ENCODE measurements at regions not wholly inside any gene's neighbourhood (a gene's known extent, or its start where the extent isn't known, plus 50 kb on each side); places are given as distances from the start of the nearest gene placed in this dataset.

DNA sequence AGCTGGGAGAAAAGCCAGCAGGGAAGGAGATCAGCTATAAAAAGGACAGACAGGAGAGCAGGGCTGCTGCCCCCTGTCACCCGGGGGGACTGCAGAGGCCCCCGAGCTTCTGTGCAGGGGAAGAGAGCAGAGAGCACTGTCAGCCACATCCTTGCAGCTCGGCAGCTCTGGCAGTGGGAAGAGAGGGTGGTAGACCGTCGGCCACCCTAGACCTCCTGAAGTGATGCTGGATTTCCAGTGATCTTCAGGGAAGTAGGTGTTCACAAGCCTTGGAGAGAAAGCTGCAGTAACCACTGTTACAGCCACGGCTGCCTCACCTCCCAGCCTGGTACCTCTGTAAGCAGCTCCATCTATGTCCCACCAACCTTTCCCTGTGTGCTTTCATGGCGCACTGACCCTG is 134.9 kb downstream of the TFCP2L1 start:
- TF ChIP-seq, protein P1, sequence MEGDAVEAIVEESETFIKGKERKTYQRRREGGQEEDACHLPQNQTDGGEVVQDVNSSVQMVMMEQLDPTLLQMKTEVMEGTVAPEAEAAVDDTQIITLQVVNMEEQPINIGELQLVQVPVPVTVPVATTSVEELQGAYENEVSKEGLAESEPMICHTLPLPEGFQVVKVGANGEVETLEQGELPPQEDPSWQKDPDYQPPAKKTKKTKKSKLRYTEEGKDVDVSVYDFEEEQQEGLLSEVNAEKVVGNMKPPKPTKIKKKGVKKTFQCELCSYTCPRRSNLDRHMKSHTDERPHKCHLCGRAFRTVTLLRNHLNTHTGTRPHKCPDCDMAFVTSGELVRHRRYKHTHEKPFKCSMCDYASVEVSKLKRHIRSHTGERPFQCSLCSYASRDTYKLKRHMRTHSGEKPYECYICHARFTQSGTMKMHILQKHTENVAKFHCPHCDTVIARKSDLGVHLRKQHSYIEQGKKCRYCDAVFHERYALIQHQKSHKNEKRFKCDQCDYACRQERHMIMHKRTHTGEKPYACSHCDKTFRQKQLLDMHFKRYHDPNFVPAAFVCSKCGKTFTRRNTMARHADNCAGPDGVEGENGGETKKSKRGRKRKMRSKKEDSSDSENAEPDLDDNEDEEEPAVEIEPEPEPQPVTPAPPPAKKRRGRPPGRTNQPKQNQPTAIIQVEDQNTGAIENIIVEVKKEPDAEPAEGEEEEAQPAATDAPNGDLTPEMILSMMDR (IDR thresholded peaks at IDR 0.05), result no peak
- DNase-seq (no peak), ATAC-seq (ENCODE audit: low read depth) (no peak)
- Mint-ChIP-seq H3K9me3 (peaks cover 3% of the 10 kb centered on the region), H3K36me3 (ENCODE audit: low read depth) (no peaks in the 10 kb centered on the region), H3K27ac (no peak overlapping the region), H3K4me3 (no peak overlapping the region), H3K4me1 (no peaks in the 10 kb centered on the region), H3K27me3 (no peaks in the 10 kb centered on the region)
- ChIA-PET CTCF (no interaction called here), POLR2A (no interaction called here)
- intact Hi-C loops (cut with micrococcal nuclease), result no loop called here

DNA sequence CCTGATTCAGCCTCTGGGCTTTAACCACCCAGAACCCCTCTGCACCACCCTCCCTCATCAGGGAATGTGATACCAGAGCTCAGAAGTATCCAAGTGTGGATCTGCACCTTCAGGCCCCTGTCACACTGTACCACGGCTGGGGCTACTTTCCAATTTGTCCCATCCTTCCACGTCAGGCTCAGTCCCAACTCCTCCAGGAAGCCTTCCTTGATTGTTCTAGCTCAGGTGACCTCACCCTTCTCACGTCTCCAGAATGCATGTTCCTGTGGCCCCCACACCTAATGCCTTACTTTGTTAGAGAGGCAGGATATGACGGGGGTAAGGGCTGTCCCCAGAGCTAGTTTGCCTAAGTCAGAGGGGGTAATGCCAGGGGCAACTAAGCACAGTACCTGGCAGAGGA is 134.3 kb downstream of the TFCP2L1 start:
- H3K9me3 Mint-ChIP-seq, result peaks cover 1% of the 10 kb centered on the region
- ChIA-PET POLR2A (no interaction called here), CTCF (no interaction called here)
- no peak for ATAC-seq (ENCODE audit: low read depth)
- intact Hi-C loops (cut with micrococcal nuclease), result no loop called here
- no peak overlapping the region for H3K27ac Mint-ChIP-seq
- no peaks in the 10 kb centered on the region for H3K36me3 Mint-ChIP-seq (ENCODE audit: low read depth)
- TF ChIP-seq, protein P1 (IDR thresholded peaks at IDR 0.05), result no peak
- H3K4me3 Mint-ChIP-seq, result no peak overlapping the region
- no peaks in the 10 kb centered on the region for H3K27me3 Mint-ChIP-seq
- DNase-seq, result no peak
- H3K4me1 Mint-ChIP-seq, result no peaks in the 10 kb centered on the region

DNA sequence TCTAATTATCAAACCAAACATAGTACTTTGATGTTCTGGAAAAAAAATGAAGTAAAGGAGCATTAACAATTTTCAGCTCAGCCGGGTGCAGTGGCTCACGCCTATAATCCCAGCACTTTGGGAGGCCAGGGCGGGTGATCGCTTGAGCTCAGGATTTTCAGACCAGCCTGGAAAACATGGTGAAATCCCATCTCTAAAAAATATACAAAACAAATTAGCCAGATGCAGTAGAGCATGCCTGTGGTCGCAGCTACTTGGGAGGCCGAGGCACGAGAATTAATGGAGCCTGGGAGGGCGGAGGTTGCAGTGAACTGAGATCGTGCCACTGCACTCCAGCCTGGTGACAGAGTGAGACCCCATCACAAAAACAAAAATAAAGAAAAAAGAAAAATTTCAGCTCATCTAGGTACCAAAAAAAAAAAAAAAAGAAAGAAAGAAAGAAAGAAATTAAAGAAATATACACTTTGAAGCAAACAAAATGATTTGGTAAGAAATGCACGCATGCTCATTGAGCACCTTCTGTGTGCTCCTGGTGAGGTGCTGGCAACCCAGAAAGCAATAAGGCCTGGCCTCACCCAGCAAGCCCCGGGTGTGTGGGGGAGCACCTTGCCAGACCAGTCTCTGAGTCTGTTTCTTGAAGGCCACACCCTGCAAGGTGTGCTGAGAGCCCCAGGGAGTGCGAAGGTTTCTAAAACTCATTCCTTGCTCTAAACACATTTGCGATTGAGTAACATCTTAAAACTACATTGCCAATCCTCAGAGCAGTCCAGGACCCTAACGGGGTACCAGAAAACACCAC is 133.5 kb downstream of the TFCP2L1 start:
- intact Hi-C loops (cut with micrococcal nuclease), result no loop called here
- DNase-seq, result no peak
- POLR2A ChIA-PET, result no interaction called here
- CTCF ChIA-PET, result no interaction called here
- H3K27me3 Mint-ChIP-seq, result no peaks in the 10 kb centered on the region
- ATAC-seq (ENCODE audit: low read depth), result no peak
- TF ChIP-seq, protein P1 (IDR thresholded peaks at IDR 0.05), result no peak
- no peak overlapping the region for H3K27ac Mint-ChIP-seq
- no peaks in the 10 kb centered on the region for H3K4me1 Mint-ChIP-seq
- no peaks in the 10 kb centered on the region for H3K36me3 Mint-ChIP-seq (ENCODE audit: low read depth)
- H3K9me3 Mint-ChIP-seq, result peaks cover 1% of the 10 kb centered on the region
- H3K4me3 Mint-ChIP-seq, result no peak overlapping the region

DNA sequence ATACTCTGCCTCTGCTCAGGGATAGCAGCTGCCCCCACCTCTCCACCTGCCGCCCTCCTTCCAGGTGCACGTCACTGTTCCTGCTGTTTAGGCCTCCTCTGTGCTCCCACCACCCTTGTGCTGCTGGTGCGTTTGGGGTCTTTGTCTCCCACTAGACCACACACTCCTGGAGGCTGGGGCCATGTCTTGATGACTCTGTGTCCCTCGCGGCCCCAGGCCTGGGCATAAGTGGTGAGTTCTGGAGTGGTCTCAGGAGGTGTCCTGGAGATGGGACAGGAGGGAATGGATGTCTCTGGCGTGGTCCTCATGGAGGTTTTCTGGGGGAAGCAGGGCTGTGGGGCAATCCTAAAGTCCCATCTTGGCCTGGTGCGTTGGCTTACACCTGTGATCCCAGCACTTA is 132.1 kb downstream of the TFCP2L1 start:
- H3K36me3 Mint-ChIP-seq (ENCODE audit: low read depth), result no peaks in the 10 kb centered on the region
- no peak overlapping the region for H3K4me3 Mint-ChIP-seq
- DNase-seq, result no peak
- no peak overlapping the region for H3K27ac Mint-ChIP-seq
- H3K4me1 Mint-ChIP-seq, result no peaks in the 10 kb centered on the region
- CTCF ChIA-PET, result no interaction called here
- no peaks in the 10 kb centered on the region for H3K27me3 Mint-ChIP-seq
- TF ChIP-seq, protein P1 (IDR thresholded peaks at IDR 0.05), result no peak
- intact Hi-C loops (cut with micrococcal nuclease), result no loop called here
- H3K9me3 Mint-ChIP-seq, result peaks cover 10% of the 10 kb centered on the region
- POLR2A ChIA-PET, result no interaction called here
- no peak for ATAC-seq (ENCODE audit: low read depth)

DNA sequence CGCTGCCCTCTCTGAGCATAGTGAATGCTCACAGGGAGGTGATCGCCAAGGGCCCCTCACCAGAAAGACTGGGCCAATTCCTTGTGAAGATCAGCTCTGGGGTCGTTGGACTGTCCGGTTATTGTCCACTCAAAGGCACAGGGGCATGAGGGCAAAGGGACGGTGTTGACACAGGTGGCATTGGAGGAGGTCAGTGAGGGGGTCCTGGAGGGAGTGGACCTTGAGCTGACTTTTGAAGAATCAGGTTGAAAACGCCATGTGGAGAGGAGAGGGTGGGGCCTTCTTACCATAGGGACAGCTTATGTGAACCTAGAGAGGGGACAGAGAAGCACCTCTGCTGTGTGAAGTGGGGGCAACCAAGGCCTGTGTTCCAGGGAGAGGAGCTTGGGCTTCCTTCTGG is 131.5 kb downstream of the TFCP2L1 start:
- Mint-ChIP-seq H3K36me3 (ENCODE audit: low read depth) (no peaks in the 10 kb centered on the region), H3K4me3 (no peak overlapping the region), H3K9me3 (peaks cover 15% of the 10 kb centered on the region), H3K27ac (no peak overlapping the region), H3K27me3 (no peaks in the 10 kb centered on the region), H3K4me1 (no peaks in the 10 kb centered on the region)
- DNase-seq, result no peak
- intact Hi-C loops (cut with micrococcal nuclease), result no loop called here
- ChIA-PET CTCF (no interaction called here), POLR2A (no interaction called here)
- TF ChIP-seq, protein P1 (IDR thresholded peaks at IDR 0.05), result no peak
- ATAC-seq (ENCODE audit: low read depth), result no peak
